WTC11 (cell line): ENCODE measurements at regions not wholly inside any gene's neighbourhood (a gene's known extent, or its start where the extent isn't known, plus 50 kb on each side); places are given as distances from the start of the nearest gene placed in this dataset.

ENCODE experiments used
- ATAC-seq: fragments of 200-7000 bp; cut with Tn5 transposase; 2 replicates; pipeline ENCODE4 v1.10.0; 2021; ENCODE audit warnings: mild to moderate bottlenecking, moderate library complexity
- CTCF ChIA-PET: fragments of 300-600 bp; sonication (Branson Sonifier 250); formaldehyde crosslinking; loops from one replicate; lab custom pipeline; 2021; ENCODE audit warnings: antibody characterized with exemption; lab: Charles Lee
- POLR2A ChIA-PET: fragments of 350-600 bp; sonication (Branson Sonifier 250); formaldehyde crosslinking; loops from one replicate; lab custom pipeline; 2021; ENCODE audit warnings: antibody characterized with exemption; lab: Charles Lee
- DNase-seq: peaks from one replicate; pipeline ENCODE4 v3.0.0; 2021; ENCODE audit warnings: low spot score
- H3K27ac Mint-ChIP-seq: 2 replicates; pipeline ENCODE4 v1.8.0; 2021; ENCODE audit warnings: mixed read lengths
- H3K27me3 Mint-ChIP-seq: 2 replicates; pipeline ENCODE4 v1.8.0; 2021; ENCODE audit warnings: low read depth, mild to moderate bottlenecking, moderate library complexity, mixed read lengths
- H3K36me3 Mint-ChIP-seq: 2 replicates; pipeline ENCODE4 v1.8.0; 2021; ENCODE audit warnings: mixed read lengths
- H3K4me1 Mint-ChIP-seq: 2 replicates; pipeline ENCODE4 v1.8.0; 2022; ENCODE audit warnings: mixed read lengths
- H3K4me3 Mint-ChIP-seq: 2 replicates; pipeline ENCODE4 v1.8.0; 2021; ENCODE audit warnings: mild to moderate bottlenecking, moderate library complexity, mixed read lengths
- H3K9me3 Mint-ChIP-seq: 2 replicates; pipeline ENCODE4 v1.8.0; 2021; ENCODE audit warnings: mixed read lengths
- FOXK1 ChIP-seq: sonication (generic); formaldehyde crosslinking; IDR thresholded peaks from 2 replicates; pipeline ENCODE4 v1.8.0; 2022; ENCODE audit warnings: mild to moderate bottlenecking, moderate library complexity, missing genetic modification reagents
- GABPB1 ChIP-seq: sonication (generic); formaldehyde crosslinking; IDR thresholded peaks from 2 replicates; pipeline ENCODE4 v1.8.1; 2023; ENCODE audit warnings: mild to moderate bottlenecking, missing genetic modification reagents
- KAT7 ChIP-seq: sonication (generic); formaldehyde crosslinking; IDR thresholded peaks from 2 replicates; pipeline ENCODE4 v1.8.1; 2023; ENCODE audit warnings: missing genetic modification reagents, mild to moderate bottlenecking, borderline replicate concordance
- NFATC4 ChIP-seq: fragments of 250-450 bp; sonication (Bioruptor Pico); IDR thresholded peaks from 2 replicates; pipeline ENCODE4 v1.9.0; 2021; ENCODE audit warnings: mild to moderate bottlenecking
- NR1H2 ChIP-seq: sonication (generic); formaldehyde crosslinking; IDR thresholded peaks from 2 replicates; pipeline ENCODE4 v1.9.0; 2021; ENCODE audit warnings: mild to moderate bottlenecking, moderate library complexity, missing genetic modification reagents
- OVOL2 ChIP-seq: fragments of 250-450 bp; sonication (Bioruptor Pico); IDR thresholded peaks from 2 replicates; pipeline ENCODE4 v1.9.0; 2021; ENCODE audit warnings: mild to moderate bottlenecking, borderline replicate concordance
- PRRX2 ChIP-seq: fragments of 250-450 bp; sonication (Bioruptor Pico); IDR thresholded peaks from 2 replicates; pipeline ENCODE4 v1.8.0; 2021; ENCODE audit warnings: mild to moderate bottlenecking
- RORB ChIP-seq: fragments of 250-450 bp; sonication (Bioruptor Pico); IDR thresholded peaks from 2 replicates; pipeline ENCODE4 v1.9.0; 2021; ENCODE audit warnings: mild to moderate bottlenecking
- SMAD4 ChIP-seq: sonication (generic); formaldehyde crosslinking; IDR thresholded peaks from 2 replicates; pipeline ENCODE4 v1.8.0; 2022; ENCODE audit warnings: mild to moderate bottlenecking, missing genetic modification reagents
- TP53 ChIP-seq: sonication (generic); formaldehyde crosslinking; IDR thresholded peaks from 2 replicates; pipeline ENCODE4 v1.8.1; 2023; ENCODE audit warnings: mild to moderate bottlenecking, missing genetic modification reagents
- ZNF232 ChIP-seq: sonication (generic); formaldehyde crosslinking; IDR thresholded peaks from 2 replicates; pipeline ENCODE4 v1.8.0; 2022; ENCODE audit warnings: mild to moderate bottlenecking, missing genetic modification reagents
- ZNF263 ChIP-seq: sonication (generic); formaldehyde crosslinking; IDR thresholded peaks from 2 replicates; pipeline ENCODE4 v1.8.1; 2022; ENCODE audit warnings: low read depth, mild to moderate bottlenecking, moderate library complexity, missing genetic modification reagents
- ZNF423 ChIP-seq: fragments of 250-450 bp; sonication (Bioruptor Pico); IDR thresholded peaks from 2 replicates; pipeline ENCODE4 v2.1.2; 2022; ENCODE audit warnings: mild to moderate bottlenecking, moderate library complexity
- TF ChIP-seq, protein P1 (sequence below): sonication (generic); formaldehyde crosslinking; IDR thresholded peaks from 2 replicates; pipeline ENCODE4 v1.8.1; 2023; ENCODE audit warnings: mild to moderate bottlenecking, missing genetic modification reagents, moderate library complexity
- TF ChIP-seq, protein P2 (sequence below): sonication (generic); formaldehyde crosslinking; IDR thresholded peaks from 2 replicates; pipeline ENCODE4 v1.8.1; 2023; ENCODE audit warnings: mild to moderate bottlenecking, missing genetic modification reagents
- TF ChIP-seq, protein P3 (sequence below): sonication (generic); formaldehyde crosslinking; conservative IDR thresholded peaks from 2 replicates; pipeline ENCODE4 v1.8.1; 2023; ENCODE audit warnings: mild to moderate bottlenecking, low read depth, missing genetic modification reagents, moderate library complexity
- TF ChIP-seq, protein P4 (sequence below): sonication (generic); formaldehyde crosslinking; conservative IDR thresholded peaks from 2 replicates; pipeline ENCODE4 v1.8.1; 2022; ENCODE audit warnings: mild to moderate bottlenecking, missing genetic modification reagents
- TF ChIP-seq, protein P5 (sequence below): sonication (generic); formaldehyde crosslinking; IDR thresholded peaks from 2 replicates; pipeline ENCODE4 v1.8.0; 2022; ENCODE audit warnings: mild to moderate bottlenecking, missing genetic modification reagents
- TF ChIP-seq, protein P6 (sequence below): fragments of 250-450 bp; sonication (Bioruptor Pico); conservative IDR thresholded peaks from 2 replicates; pipeline ENCODE4 v1.9.0; 2021; ENCODE audit warnings: mild to moderate bottlenecking

DNA sequence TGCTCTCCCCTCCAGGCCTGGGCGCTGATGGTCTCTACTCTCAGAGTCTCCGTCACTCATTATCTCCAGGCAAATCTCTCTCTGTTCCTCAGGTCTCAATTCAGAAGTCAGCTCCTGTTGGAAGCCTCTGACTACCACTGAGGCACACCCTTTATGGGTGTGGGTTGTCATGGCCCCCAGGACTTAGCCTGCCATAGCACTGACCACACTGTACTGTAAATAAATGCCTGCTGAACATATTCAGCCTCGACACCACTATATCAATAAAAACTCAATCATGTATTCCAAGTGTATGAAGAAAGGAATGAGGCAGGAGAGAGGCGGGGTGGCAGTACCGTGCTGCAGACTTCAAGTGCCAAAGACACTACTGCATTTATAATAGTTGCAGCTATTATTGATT is 88.9 kb downstream of the PCDH1 start:
- no peak for DNase-seq
- Mint-ChIP-seq H3K4me3 (no peak overlapping the region), H3K9me3 (no peaks in the 10 kb centered on the region), H3K36me3 (no peaks in the 10 kb centered on the region), H3K4me1 (peaks cover 34% of the 10 kb centered on the region), H3K27ac (no peak overlapping the region), H3K27me3 (no peaks in the 10 kb centered on the region)
- no peak for ATAC-seq
- ChIA-PET CTCF (interaction anchor here (1.1 to 4.6 kb wide), 8 partner anchors 19 to 180 kb away, joined by 3 to 46 read pairs (median 5); partner anchors contain the start of genes PCDH1 and RNF14), POLR2A (interaction anchor here (0.5 kb wide), 1 partner anchor 14 kb away, joined by 3 read pairs; no protein-coding TSS in a partner anchor)
- TF ChIP-seq, protein P1, sequence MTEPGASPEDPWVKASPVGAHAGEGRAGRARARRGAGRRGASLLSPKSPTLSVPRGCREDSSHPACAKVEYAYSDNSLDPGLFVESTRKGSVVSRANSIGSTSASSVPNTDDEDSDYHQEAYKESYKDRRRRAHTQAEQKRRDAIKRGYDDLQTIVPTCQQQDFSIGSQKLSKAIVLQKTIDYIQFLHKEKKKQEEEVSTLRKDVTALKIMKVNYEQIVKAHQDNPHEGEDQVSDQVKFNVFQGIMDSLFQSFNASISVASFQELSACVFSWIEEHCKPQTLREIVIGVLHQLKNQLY (CRISPR knock-in tag) = no peak
- TF ChIP-seq NFATC4 (CRISPR knock-in tag) (no peak), TP53 (CRISPR knock-in tag) (no peak), ZNF423 (CRISPR knock-in tag) (no peak), PRRX2 (CRISPR knock-in tag) (no peak), ZNF232 (CRISPR knock-in tag) (no peak), GABPB1 (CRISPR knock-in tag) (no peak)
- TF ChIP-seq, protein P2, sequence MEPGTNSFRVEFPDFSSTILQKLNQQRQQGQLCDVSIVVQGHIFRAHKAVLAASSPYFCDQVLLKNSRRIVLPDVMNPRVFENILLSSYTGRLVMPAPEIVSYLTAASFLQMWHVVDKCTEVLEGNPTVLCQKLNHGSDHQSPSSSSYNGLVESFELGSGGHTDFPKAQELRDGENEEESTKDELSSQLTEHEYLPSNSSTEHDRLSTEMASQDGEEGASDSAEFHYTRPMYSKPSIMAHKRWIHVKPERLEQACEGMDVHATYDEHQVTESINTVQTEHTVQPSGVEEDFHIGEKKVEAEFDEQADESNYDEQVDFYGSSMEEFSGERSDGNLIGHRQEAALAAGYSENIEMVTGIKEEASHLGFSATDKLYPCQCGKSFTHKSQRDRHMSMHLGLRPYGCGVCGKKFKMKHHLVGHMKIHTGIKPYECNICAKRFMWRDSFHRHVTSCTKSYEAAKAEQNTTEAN (CRISPR knock-in tag) = no peak
- TF ChIP-seq, protein P3, sequence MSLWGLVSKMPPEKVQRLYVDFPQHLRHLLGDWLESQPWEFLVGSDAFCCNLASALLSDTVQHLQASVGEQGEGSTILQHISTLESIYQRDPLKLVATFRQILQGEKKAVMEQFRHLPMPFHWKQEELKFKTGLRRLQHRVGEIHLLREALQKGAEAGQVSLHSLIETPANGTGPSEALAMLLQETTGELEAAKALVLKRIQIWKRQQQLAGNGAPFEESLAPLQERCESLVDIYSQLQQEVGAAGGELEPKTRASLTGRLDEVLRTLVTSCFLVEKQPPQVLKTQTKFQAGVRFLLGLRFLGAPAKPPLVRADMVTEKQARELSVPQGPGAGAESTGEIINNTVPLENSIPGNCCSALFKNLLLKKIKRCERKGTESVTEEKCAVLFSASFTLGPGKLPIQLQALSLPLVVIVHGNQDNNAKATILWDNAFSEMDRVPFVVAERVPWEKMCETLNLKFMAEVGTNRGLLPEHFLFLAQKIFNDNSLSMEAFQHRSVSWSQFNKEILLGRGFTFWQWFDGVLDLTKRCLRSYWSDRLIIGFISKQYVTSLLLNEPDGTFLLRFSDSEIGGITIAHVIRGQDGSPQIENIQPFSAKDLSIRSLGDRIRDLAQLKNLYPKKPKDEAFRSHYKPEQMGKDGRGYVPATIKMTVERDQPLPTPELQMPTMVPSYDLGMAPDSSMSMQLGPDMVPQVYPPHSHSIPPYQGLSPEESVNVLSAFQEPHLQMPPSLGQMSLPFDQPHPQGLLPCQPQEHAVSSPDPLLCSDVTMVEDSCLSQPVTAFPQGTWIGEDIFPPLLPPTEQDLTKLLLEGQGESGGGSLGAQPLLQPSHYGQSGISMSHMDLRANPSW (CRISPR knock-in tag) = no peak
- TF ChIP-seq, protein P4, sequence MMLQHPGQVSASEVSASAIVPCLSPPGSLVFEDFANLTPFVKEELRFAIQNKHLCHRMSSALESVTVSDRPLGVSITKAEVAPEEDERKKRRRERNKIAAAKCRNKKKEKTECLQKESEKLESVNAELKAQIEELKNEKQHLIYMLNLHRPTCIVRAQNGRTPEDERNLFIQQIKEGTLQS (CRISPR knock-in tag) = no peak

DNA sequence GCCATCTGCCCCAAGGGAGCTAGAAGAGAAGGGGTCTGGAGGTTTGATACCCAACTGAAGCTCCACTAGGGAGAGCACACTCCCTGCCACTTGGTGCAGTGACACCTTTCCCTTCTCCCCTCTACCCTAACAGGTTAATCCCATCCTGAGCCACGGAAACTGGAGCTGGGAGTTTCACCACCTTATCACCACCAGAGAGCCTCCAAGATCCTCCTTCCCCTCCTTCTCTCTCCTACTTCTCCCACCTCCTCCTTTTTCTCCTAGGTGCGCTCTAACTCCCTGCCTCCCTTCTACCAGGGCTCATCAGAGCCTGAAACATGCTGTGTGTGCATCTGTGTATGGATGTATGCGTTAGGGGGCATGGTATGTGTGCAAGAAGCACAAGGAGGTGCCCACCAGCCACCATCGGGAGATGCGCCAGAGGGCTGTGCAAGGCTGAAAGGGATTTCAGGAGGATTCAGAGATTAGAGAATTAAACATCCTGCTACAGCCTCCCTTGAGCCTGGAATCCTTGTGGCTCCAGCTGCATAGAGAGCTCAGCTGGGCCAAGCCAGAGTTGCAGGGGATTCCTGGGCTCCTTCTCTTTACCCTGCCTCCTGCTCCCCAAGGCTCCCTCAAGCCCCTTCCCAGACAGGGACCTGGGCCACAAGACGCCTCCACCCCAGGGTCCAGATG is 89.8 kb downstream of the PCDH1 start:
- Mint-ChIP-seq H3K4me1 (peaks cover 37% of the 10 kb centered on the region), H3K9me3 (no peaks in the 10 kb centered on the region), H3K4me3 (no peak overlapping the region), H3K36me3 (no peaks in the 10 kb centered on the region), H3K27me3 (no peaks in the 10 kb centered on the region), H3K27ac (no peak overlapping the region)
- TF ChIP-seq, protein P5, sequence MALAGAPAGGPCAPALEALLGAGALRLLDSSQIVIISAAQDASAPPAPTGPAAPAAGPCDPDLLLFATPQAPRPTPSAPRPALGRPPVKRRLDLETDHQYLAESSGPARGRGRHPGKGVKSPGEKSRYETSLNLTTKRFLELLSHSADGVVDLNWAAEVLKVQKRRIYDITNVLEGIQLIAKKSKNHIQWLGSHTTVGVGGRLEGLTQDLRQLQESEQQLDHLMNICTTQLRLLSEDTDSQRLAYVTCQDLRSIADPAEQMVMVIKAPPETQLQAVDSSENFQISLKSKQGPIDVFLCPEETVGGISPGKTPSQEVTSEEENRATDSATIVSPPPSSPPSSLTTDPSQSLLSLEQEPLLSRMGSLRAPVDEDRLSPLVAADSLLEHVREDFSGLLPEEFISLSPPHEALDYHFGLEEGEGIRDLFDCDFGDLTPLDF (CRISPR knock-in tag) = no peak
- TF ChIP-seq NR1H2 (CRISPR knock-in tag) = no peak
- no peak for TF ChIP-seq SMAD4 (CRISPR knock-in tag)
- no peak for TF ChIP-seq ZNF263
- no peak for TF ChIP-seq RORB (CRISPR knock-in tag)
- no peak for TF ChIP-seq FOXK1 (CRISPR knock-in tag)
- TF ChIP-seq, protein P3 (CRISPR knock-in tag) = no peak
- TF ChIP-seq, protein P6, sequence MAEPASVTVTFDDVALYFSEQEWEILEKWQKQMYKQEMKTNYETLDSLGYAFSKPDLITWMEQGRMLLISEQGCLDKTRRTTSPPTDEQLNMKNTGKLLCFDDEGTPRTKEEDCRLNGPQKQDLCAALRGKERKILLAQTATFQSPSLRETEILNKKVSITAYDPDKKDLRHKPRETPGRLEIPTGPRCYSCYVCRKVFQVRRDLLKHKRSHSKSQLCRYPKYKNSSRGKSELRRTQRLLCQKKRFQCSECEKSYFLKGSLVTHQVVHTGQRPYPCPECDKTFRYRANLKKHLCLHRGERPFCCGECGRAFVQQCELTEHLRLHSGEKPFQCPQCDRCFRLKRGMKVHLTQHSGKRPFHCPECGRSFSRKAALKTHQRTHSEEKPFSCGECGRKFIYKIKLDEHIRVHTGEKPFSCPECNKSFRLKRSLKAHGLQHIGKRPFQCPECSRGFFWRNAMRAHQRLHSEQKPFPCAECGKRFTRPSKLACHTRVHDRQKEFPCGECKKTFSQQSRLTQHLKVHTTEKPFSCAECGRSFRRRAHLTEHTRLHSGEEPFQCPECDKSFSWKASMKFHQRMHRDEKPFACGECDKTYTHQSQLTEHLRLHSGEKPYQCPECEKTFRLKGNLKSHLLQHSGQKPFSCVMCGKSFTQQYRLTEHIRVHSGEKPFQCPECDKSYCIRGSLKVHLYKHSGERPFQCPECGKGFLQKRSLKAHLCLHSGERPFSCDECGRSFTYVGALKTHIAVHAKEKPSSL (CRISPR knock-in tag) = no peak
- no peak for TF ChIP-seq KAT7 (CRISPR knock-in tag)
- TF ChIP-seq GABPB1 (CRISPR knock-in tag) = no peak
- no peak for TF ChIP-seq OVOL2
- ATAC-seq (peak; percentile 51), DNase-seq (no peak)
- POLR2A ChIA-PET = interaction anchor here (0.5 kb wide), 1 partner anchor 13 kb away, joined by 3 read pairs; no protein-coding TSS in a partner anchor
- CTCF ChIA-PET = interaction anchor here (0.6 to 4.6 kb wide), 16 partner anchors 9 to 181 kb away, joined by 3 to 46 read pairs (median 4); partner anchors contain the start of genes PCDH1 and RNF14
